Left ventricle myocardium inferior (tissue), 1 donor: ENCODE measurements at regions not wholly inside any gene's neighbourhood (a gene's known extent, or its start where the extent isn't known, plus 50 kb on each side); places are given as distances from the start of the nearest gene placed in this dataset.
"Not testable (repeated sequence)": the region's sequence is repeated elsewhere in the genome, so short reads cannot be mapped to it uniquely, and the experiment has no call there.

Experiments
- DNase-seq: peaks from one replicate; pipeline ENCODE4 v3.0.0-alpha.2; 2020
- H3K27ac ChIP-seq: fragments of 200-600 bp; replicated peaks from 2 replicates; pipeline ENCODE4 v1.8.0; 2021
- H3K27me3 ChIP-seq: fragments of 200-600 bp; 2 replicates; pipeline ENCODE4 v1.8.0; 2021; ENCODE audit warnings: low read depth
- H3K36me3 ChIP-seq: fragments of 200-600 bp; 2 replicates; pipeline ENCODE4 v1.8.0; 2021
- H3K4me1 ChIP-seq: fragments of 200-600 bp; 2 replicates; pipeline ENCODE4 v1.8.0; 2021
- H3K4me3 ChIP-seq: fragments of 200-600 bp; 2 replicates; pipeline ENCODE4 v1.8.0; 2021; ENCODE audit warnings: mild to moderate bottlenecking, moderate library complexity
- H3K9me3 ChIP-seq: fragments of 200-600 bp; replicated peaks from 2 replicates; pipeline ENCODE4 v1.8.0; 2021
- intact Hi-C: fragments of 100-400 bp; cut with micrococcal nuclease; formaldehyde crosslinking; loops from one replicate; pipeline ENCODE4 v1.11.0; 2022
- TF ChIP-seq, protein P1 (sequence below): fragments of 200-600 bp; IDR thresholded peaks from 2 replicates; pipeline ENCODE4 v1.8.0; 2021; ENCODE audit warnings: antibody characterized with exemption, mild to moderate bottlenecking, borderline replicate concordance
- donor health status: DM: no; HTN: yes; CAD: no; lungs with severe emphysema.

DNA sequence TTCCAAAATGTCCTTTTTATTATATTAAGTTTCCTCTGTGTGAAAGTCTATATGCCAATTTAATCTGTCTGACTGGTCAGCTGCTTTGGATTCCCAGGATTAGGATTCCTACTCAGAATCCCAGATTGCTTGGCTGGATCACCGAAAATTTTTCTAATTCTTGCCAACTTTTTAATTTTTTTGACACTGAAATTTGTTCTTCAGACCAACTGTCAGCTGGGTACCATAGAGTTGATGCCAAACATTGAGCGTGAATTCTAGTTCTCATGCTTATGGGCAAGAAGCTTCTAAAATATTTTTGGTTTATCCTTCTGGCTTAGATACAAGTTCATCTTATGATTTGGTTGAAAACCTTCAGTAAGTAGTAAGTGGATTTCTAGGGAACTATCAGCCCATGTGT lies 1611.4 kb upstream of the FLRT2 start:
- TF ChIP-seq, protein P1, sequence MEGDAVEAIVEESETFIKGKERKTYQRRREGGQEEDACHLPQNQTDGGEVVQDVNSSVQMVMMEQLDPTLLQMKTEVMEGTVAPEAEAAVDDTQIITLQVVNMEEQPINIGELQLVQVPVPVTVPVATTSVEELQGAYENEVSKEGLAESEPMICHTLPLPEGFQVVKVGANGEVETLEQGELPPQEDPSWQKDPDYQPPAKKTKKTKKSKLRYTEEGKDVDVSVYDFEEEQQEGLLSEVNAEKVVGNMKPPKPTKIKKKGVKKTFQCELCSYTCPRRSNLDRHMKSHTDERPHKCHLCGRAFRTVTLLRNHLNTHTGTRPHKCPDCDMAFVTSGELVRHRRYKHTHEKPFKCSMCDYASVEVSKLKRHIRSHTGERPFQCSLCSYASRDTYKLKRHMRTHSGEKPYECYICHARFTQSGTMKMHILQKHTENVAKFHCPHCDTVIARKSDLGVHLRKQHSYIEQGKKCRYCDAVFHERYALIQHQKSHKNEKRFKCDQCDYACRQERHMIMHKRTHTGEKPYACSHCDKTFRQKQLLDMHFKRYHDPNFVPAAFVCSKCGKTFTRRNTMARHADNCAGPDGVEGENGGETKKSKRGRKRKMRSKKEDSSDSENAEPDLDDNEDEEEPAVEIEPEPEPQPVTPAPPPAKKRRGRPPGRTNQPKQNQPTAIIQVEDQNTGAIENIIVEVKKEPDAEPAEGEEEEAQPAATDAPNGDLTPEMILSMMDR = no peak
- intact Hi-C loops = no loop called here
- Histone ChIP-seq H3K4me1 (no peaks in the 10 kb centered on the region), H3K4me3 (no peak overlapping the region), H3K27me3 (no peaks in the 10 kb centered on the region), H3K36me3 (no peaks in the 10 kb centered on the region), H3K9me3 (no peaks in the 10 kb centered on the region), H3K27ac (no peak overlapping the region)
- no peak for DNase-seq

DNA sequence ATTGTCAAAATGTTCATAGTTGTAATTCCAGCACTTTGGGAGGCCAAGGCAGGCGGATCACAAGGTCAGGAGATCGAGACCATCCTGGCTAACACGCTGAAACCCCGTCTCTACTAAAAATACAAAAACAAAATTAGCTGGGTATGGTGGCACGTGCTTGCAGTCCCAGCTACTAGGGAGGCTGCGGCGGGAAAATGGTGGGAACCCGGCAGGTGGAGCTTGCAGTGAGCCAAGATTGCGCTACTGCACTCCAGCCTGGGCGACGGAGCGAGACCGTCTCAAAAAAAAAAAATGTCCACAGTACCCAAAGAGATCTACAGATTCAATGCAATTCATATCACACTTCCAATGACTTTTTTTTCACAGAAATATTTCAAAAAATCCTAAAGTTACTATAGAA lies 1610.3 kb upstream of the FLRT2 start:
- H3K36me3 ChIP-seq, H3K4me1 ChIP-seq, H3K27me3 ChIP-seq, H3K4me3 ChIP-seq, DNase-seq, H3K9me3 ChIP-seq, intact Hi-C loops, H3K27ac ChIP-seq: not testable (repeated sequence)

DNA sequence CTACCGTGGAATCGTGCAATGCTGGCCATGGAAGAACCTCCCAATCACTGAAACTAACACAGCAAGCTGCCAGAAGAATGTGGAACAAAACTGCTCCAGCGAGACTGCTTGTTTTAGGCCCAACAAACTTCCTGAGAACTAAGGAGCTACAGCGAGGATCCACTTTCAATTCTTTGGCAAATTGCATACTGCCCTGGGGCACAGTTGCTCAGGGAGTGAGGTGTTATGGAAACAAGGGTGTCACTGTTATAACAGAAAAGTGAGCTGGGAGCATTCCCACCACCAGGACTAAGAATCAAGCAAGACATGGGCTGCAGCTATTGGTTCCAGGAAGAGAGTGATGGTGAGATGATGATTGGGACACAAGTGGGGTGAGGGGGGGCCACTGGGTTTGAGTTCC lies 1606.1 kb upstream of the FLRT2 start:
- TF ChIP-seq, protein P1 = no peak

DNA sequence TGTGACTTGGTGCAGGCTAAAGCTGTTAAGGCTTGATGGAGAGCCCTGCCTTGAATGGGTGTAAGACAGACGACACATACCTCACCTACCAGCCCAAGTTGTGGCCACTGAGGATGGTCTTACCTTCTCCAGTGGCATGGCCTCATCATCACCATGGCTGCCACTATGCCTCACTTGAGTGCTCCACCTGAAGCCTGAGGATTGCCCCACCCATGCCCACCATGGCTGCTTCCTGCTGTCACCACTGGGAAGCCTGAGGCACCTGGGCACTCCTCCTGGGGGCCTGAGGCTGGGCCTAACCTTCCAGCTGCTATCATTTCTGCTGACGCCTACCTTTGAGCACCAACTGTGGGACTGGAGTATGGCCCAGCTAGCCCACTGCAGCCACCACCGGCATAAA lies 1605.7 kb upstream of the FLRT2 start:
- Histone ChIP-seq H3K4me1 (no peaks in the 10 kb centered on the region), H3K4me3 (no peak overlapping the region), H3K36me3 (no peaks in the 10 kb centered on the region), H3K9me3 (no peaks in the 10 kb centered on the region), H3K27me3 (no peaks in the 10 kb centered on the region), H3K27ac (no peak overlapping the region)
- TF ChIP-seq, protein P1 = no peak
- no peak for DNase-seq
- intact Hi-C loops = no loop called here

More for the DNA sequence above, 1606.1 kb upstream of the FLRT2 start:
- H3K27me3 ChIP-seq = no peaks in the 10 kb centered on the region
- no peaks in the 10 kb centered on the region for H3K36me3 ChIP-seq
- H3K4me3 ChIP-seq = no peak overlapping the region
- DNase-seq = no peak
- intact Hi-C loops = no loop called here
- H3K9me3 ChIP-seq = no peaks in the 10 kb centered on the region
- no peaks in the 10 kb centered on the region for H3K4me1 ChIP-seq
- H3K27ac ChIP-seq = no peak overlapping the region

DNA sequence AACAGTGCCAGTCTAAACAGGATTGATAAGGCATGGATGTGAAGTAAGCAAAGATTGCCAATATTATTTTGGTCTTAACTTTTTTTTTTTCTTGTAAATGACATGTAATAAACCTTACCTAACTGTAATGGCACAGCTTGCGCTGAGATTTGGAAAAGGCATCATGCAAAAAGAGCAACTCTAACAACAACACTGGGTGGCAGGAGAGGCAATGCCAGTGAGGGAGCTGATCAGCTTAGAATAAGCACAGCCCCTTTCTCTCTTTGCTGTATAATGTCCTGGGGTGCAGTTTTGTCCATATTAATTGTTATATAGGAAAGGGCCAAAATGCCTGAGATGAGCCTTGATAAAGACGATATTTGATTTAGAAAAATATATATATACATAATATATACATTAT lies 1589.7 kb upstream of the FLRT2 start:
- intact Hi-C loops = no loop called here
- TF ChIP-seq, protein P1 = peak; percentile 44
- DNase-seq = no peak
- Histone ChIP-seq H3K4me3 (no peak overlapping the region), H3K36me3 (no peaks in the 10 kb centered on the region), H3K27ac (no peak overlapping the region), H3K9me3 (peaks cover 9% of the 10 kb centered on the region), H3K4me1 (no peaks in the 10 kb centered on the region), H3K27me3 (no peaks in the 10 kb centered on the region)

DNA sequence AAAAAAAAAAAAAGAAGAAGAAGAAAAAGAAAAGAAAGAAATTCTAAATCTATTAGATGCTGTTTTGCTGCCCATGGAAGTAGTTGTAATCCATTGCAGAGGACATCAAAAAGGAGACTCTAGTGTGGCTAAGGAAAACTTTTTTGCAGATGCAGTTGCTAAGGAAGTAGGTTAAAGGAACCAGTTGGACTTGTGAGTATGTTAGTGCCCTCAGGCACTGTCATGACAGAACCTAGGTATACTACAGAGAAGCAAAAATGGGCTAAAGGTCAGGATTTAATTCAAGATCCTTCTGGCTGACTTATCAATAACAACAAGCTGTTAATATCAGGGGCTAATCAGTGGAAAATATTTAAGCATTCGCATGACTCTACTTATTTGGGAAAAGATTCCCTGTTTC lies 1571.6 kb upstream of the FLRT2 start:
- TF ChIP-seq, protein P1 = no peak
- Histone ChIP-seq H3K27me3 (no peaks in the 10 kb centered on the region), H3K9me3 (peaks cover 15% of the 10 kb centered on the region), H3K4me3 (no peak overlapping the region), H3K36me3 (no peaks in the 10 kb centered on the region), H3K4me1 (no peaks in the 10 kb centered on the region), H3K27ac (no peak overlapping the region)
- intact Hi-C loops = no loop called here
- no peak for DNase-seq
